Heart right ventricle (tissue), 16 donors: ENCODE measurements at regions not wholly inside any gene's neighbourhood (a gene's known extent, or its start where the extent isn't known, plus 50 kb on each side); places are given as distances from the start of the nearest gene placed in this dataset.

Source experiments
- ATAC-seq, 8 donors: fragments of 200-7000 bp; cut with Tn5 transposase; one replicate each; pipeline ENCODE4 v1.9.1; 2020; ENCODE audit warnings: mild to moderate bottlenecking in 8 of 8, moderate library complexity in 8 of 8, moderate number of reproducible peaks in 1 of 8
- DNase-seq, 2 donors: peaks; one replicate each; pipeline ENCODE4 v3.0.0-alpha.2; 2020
- H3K27ac ChIP-seq, 10 donors: fragments of 200-600 bp; sonication (generic) in 2 of 10; one replicate each; pipeline versions ENCODE4 v1.5.0 to v1.8.0; 2020 to 2022; ENCODE audit warnings: mild to moderate bottlenecking in 3 of 10
- H3K27me3 ChIP-seq, 7 donors: fragments of 200-600 bp; one replicate each; pipeline ENCODE4 v1.8.0; 2021 to 2022; ENCODE audit warnings: mild to moderate bottlenecking in 2 of 7
- H3K36me3 ChIP-seq, 9 donors: fragments of 200-600 bp; sonication (generic) in 1 of 9; one replicate each; pipeline versions ENCODE4 v1.5.0 to v1.8.0; 2020 to 2022; ENCODE audit warnings: mild to moderate bottlenecking in 2 of 9
- H3K4me1 ChIP-seq, 9 donors: fragments of 200-600 bp; sonication (generic) in 1 of 9; one replicate each; pipeline versions ENCODE4 v1.5.0 to v1.8.0; 2020 to 2022; ENCODE audit warnings: mild to moderate bottlenecking in 4 of 9
- H3K4me3 ChIP-seq, 10 donors: fragments of 200-600 bp; sonication (generic) in 2 of 10; one replicate each; pipeline versions ENCODE4 v1.5.0 to v1.8.0; 2020 to 2022; ENCODE audit warnings: mild to moderate bottlenecking in 7 of 10, moderate library complexity in 2 of 10
- H3K9me3 ChIP-seq, 11 donors: fragments of 200-600 bp in 10 of 11; sonication (generic) in 2 of 11; one replicate each; pipeline versions ENCODE4 v1.5.0 to v1.8.0; 2013 to 2022; ENCODE audit warnings: mild to moderate bottlenecking in 2 of 11, control low read depth in 1 of 11, moderate library complexity in 1 of 11
- WGBS, 2 donors: extraction: QIAGEN DNeasy Blood & Tissue Kit; methylation state at CpG; one replicate each; pipeline ENCODE4 v1.1.7; 2013; ENCODE audit warnings: inconsistent platforms in 1 of 2; 5-methylcytosine and 5-hydroxymethylcytosine counted together
- intact Hi-C, 10 donors: fragments of 100-400 bp; cut with DNase I; formaldehyde crosslinking; loops; one replicate each; pipeline versions ENCODE4 v1.11.1 to v1.14.2; 2022
- TF ChIP-seq, protein P1 (sequence below), 9 donors: fragments of 200-600 bp; sonication (generic) in 2 of 9; IDR thresholded peaks; one replicate each; pipeline versions ENCODE4 v1.5.0 to v1.8.0; 2021 to 2022; ENCODE audit warnings: antibody characterized with exemption in 9 of 9, mild to moderate bottlenecking in 5 of 9, moderate library complexity in 1 of 9
- donor health status: Arrhythmogenic right ventricular cardiomyopathy.
- donor health status: ischemic (EF 13 %, LVEDD 7.1; RV severe dilation, severe dysfunction).
- donor health status: healthy with polysubstance abuse.
- donor health status: DM: no; HTN: yes; CAD: no.
- donor health status: DM: no; HTN: no; CAD: no.
- donor health status: ischemic (EF 25% LVEDD 6.9; RV normal size, moderate dysfunction).
- donor health status: ischemic (EF 25% LVEDD 5.7; RV mildly dilated, moderate dysfunction).
- donor health status: healthy.
- donor health status: DM: yes; HTN: yes; CAD: no.
- donor health status: Ischemic cardiomyopathy.
- donor health status: ischemic (EF 35%, LVEDD 5.7; RV mildly dilated, moderate dysfunction).
- donor health status: nonischemic (EF 11% LVEDD 7.7; RV severe dilation, severe dysfunction).
- donor health status: DM: yes; HTN: yes; CAD: no.
- donor health status: PGD.
- donor health status: ischemic (EF 29% LVEDD 5.4; RV normal size, mild dysfunction).
- donor health status: nonischemic (EF 23%, LVEDD 6.1; RV moderate dilation, normal function).

DNA sequence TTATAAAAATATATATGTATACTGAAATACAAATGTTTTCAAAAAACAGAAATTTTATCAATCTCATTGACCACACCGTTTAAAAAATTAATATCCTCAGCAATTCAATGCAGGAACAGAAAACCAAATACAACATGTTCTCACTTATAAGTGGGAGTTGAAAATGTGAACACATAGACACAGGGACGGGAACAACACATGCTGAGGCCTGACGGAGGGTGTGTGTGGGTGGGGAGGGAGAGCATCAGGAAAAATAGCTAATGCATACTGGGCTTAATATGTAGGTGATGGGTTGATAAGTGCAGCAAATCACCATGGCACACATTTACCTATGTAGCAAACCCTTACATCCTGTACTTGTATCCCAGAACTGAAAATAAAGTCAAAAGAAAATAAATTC, 409.5 kb downstream of the MLLT3 start:
- TF ChIP-seq, protein P1, sequence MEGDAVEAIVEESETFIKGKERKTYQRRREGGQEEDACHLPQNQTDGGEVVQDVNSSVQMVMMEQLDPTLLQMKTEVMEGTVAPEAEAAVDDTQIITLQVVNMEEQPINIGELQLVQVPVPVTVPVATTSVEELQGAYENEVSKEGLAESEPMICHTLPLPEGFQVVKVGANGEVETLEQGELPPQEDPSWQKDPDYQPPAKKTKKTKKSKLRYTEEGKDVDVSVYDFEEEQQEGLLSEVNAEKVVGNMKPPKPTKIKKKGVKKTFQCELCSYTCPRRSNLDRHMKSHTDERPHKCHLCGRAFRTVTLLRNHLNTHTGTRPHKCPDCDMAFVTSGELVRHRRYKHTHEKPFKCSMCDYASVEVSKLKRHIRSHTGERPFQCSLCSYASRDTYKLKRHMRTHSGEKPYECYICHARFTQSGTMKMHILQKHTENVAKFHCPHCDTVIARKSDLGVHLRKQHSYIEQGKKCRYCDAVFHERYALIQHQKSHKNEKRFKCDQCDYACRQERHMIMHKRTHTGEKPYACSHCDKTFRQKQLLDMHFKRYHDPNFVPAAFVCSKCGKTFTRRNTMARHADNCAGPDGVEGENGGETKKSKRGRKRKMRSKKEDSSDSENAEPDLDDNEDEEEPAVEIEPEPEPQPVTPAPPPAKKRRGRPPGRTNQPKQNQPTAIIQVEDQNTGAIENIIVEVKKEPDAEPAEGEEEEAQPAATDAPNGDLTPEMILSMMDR (IDR thresholded peaks at IDR 0.05), result no peak
- no peak for ATAC-seq
- WGBS, 2 donors, result 76 to 79% methylated on average over 3 of the region's 3 CpGs
- Histone ChIP-seq H3K9me3 (peaks cover 0 to 5% (median 0%) of the 10 kb centered on the region in 11 donors), H3K4me3 (no peak overlapping the region), H3K36me3 (no peaks in the 10 kb centered on the region), H3K27me3 (no peaks in the 10 kb centered on the region), H3K27ac (no peak overlapping the region), H3K4me1 (no peaks in the 10 kb centered on the region)
- no peak for DNase-seq
- intact Hi-C loops, result no loop called here

DNA sequence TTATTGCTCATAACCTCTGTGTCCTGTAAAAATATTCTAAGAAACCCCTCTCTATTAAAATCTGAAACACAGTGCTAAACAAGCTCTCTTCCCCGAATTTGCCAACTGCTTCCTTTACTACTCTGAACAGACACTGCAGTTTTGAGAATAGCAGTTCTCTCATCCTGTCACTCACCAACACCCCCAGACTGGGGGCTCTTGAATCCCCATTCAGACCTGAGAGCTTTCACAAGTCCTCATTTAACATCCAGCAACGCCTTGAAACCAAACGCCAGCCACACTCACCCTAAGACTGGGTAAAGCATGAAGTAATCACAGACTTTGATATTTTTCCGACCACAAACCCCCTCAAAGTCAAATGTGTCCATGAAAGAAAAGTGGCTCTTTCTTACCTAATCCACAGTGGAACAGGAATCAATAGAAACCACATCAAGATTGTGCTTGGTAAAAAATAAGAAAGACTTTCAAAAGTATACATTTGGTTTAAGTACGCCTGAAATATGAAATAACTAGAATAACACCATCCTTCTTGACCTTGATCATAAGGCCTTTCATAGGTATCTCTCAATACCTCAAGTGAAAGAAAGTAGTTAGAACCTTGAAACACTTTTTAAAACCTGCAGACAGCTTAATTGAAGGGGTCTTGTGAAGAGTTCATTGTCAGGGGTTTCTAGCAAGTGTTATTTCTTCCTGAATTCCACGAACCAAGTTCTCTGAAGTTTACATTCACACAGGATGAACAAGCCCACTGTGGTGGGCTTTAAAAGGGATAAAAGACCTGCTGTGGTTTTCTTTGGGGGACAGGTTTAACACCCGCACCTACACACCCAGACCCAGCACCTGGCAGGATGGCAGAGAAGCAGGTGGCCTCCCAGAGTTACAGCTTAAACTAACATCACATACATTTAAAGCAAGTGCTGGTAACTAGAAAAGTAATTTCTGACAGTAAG, 412.6 kb downstream of the MLLT3 start:
- 69 to 73% methylated on average over 7 of the region's 7 CpGs for WGBS, 2 donors
- no peak overlapping the region for H3K4me3 ChIP-seq
- TF ChIP-seq, protein P1 (IDR thresholded peaks at IDR 0.05), result no peak
- H3K4me1 ChIP-seq, result no peaks in the 10 kb centered on the region
- peaks cover 0 to under 1% (median 0%) of the 10 kb centered on the region in 11 donors for H3K9me3 ChIP-seq
- no peaks in the 10 kb centered on the region for H3K27me3 ChIP-seq
- ATAC-seq (no peak), DNase-seq (no peak)
- no peak overlapping the region for H3K27ac ChIP-seq
- no peaks in the 10 kb centered on the region for H3K36me3 ChIP-seq
- intact Hi-C loops, result no loop called here

DNA sequence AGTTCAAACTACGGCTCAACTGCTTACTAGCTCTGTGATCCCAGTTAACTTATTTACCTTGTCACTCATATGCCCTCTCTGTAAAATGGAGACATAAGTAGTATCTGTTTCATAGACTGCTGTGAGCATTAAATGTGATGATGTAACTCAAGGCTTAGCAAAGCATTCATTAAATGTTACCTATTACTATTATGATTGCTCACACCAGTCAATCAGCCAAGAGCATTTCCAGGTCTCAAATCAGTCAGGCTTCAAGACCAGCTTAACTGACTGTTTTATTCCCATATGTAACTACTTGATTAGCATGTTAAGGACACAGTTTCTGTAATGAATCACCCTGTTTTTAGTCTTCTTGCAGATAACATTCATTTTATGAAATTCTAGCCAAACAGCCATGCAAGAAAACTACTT, 413.3 kb downstream of the MLLT3 start:
- no peaks in the 10 kb centered on the region for H3K27me3 ChIP-seq
- TF ChIP-seq, protein P1 (IDR thresholded peaks at IDR 0.05), result no peak
- no peaks in the 10 kb centered on the region for H3K36me3 ChIP-seq
- no peak overlapping the region for H3K4me3 ChIP-seq
- H3K27ac ChIP-seq, result no peak overlapping the region
- intact Hi-C loops, result no loop called here
- DNase-seq (no peak), ATAC-seq (no peak)
- no peaks in the 10 kb centered on the region for H3K9me3 ChIP-seq
- H3K4me1 ChIP-seq, result no peaks in the 10 kb centered on the region
- WGBS, 2 donors, result 92 to 93% methylated on average over 1 of the region's 1 CpG

DNA sequence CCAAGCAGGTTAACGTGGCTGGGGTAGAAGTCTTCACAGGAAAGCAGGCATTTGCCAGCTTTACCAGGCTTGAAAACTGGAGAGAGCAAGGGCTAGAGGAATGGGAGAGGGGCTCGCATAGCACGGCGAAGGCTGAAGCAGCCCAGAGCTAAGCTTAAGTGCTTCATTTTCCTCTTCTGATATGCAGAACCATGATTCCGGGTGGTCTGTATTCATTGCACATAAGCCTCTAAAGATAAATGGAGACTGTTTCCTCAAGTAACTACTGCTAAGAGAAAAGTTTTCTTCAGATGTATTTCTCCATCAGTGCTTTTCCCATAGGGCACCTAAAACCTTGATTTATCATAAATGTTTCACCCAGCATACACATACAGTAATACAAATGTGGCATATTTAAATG, 414.1 kb downstream of the MLLT3 start:
- no peak for DNase-seq
- Histone ChIP-seq H3K36me3 (no peaks in the 10 kb centered on the region), H3K4me3 (no peak overlapping the region), H3K4me1 (no peaks in the 10 kb centered on the region), H3K27ac (no peak overlapping the region), H3K27me3 (no peaks in the 10 kb centered on the region), H3K9me3 (no peaks in the 10 kb centered on the region)
- ATAC-seq, result no peak
- TF ChIP-seq, protein P1 (IDR thresholded peaks at IDR 0.05), result no peak
- intact Hi-C loops, result no loop called here
- 82 to 86% methylated on average over 5 of the region's 5 CpGs for WGBS, 2 donors
